ENCODE measurements at regions not wholly inside any gene's neighbourhood (a gene's known extent, or its start where the extent isn't known, plus 50 kb on each side); places are given as distances from the start of the nearest gene placed in this dataset.
"Not testable (repeated sequence)": the region's sequence is repeated elsewhere in the genome, so short reads cannot be mapped to it uniquely, and the experiment has no call there.

DNA sequence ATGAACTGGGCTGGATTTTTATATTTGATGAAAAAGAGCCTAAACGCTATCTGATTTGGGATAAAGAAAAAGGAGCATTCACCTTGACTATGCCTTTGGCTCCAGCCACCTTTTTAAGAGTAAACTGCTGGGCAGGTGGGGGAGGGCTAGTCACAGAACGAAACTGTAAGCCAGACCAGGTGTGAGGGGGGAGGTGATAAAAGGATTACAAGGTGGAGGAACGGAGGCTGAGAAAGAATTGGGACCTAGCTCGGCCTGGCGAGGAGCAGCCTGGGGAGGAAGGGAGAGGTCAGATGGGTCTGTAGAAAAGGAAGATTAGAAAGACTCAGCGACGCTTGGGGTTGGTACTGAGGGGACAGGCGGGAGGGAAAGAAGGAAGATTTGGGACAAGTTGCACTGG lies 805.4 kb upstream of the ID2 start:
- TF ChIP-seq CTCF (IDR thresholded peaks at IDR 0.05; ENCODE audit: low read length); EZH2 (optimal IDR thresholded peaks at IDR 0.05; ENCODE audit: low read depth, low read length): not testable (repeated sequence)
